Renal pelvis (tissue), 1 donor: ENCODE measurements at regions not wholly inside any gene's neighbourhood (a gene's known extent, or its start where the extent isn't known, plus 50 kb on each side); places are given as distances from the start of the nearest gene placed in this dataset.

ENCODE experiments used
- DNase-seq: peaks from one replicate; pipeline ENCODE4 v3.0.0-alpha.2; 2013

GRCh38 chr3:55178336-55178735, 250.5 kb upstream of the LRTM1 start:
- no peak for DNase-seq

GRCh38 chr3:55177749-55178148, 249.9 kb upstream of the LRTM1 start:
- no peak for DNase-seq

GRCh38 chr3:55175423-55175822, 247.6 kb upstream of the LRTM1 start:
- DNase-seq: no peak

- no peak for DNase-seq
These were observed 246.9 kb upstream of the LRTM1 start for GRCh38 chr3:55174747-55175146.

GRCh38 chr3:55173504-55173903, 245.6 kb upstream of the LRTM1 start:
- no peak for DNase-seq

- no peak for DNase-seq
These were observed 245.1 kb upstream of the LRTM1 start for GRCh38 chr3:55172913-55173312.

- DNase-seq: no peak
These were observed 242.6 kb upstream of the LRTM1 start for GRCh38 chr3:55170444-55170843.

GRCh38 chr3:55169608-55170072, 241.8 kb upstream of the LRTM1 start:
- DNase-seq: peak; percentile 28

GRCh38 chr3:55169161-55169560, 241.3 kb upstream of the LRTM1 start:
- no peak for DNase-seq

GRCh38 chr3:55167586-55168317, 239.9 kb upstream of the LRTM1 start:
- no peak for DNase-seq

GRCh38 chr3:55166576-55167555, 239.0 kb upstream of the LRTM1 start:
- no peak for DNase-seq

GRCh38 chr3:55165704-55166405, 238.0 kb upstream of the LRTM1 start:
- DNase-seq: no peak

- DNase-seq: no peak
These were observed 237.4 kb upstream of the LRTM1 start for GRCh38 chr3:55165278-55165677.

GRCh38 chr3:55164876-55165275, 237.0 kb upstream of the LRTM1 start:
- DNase-seq: no peak

GRCh38 chr3:55164191-55164590, 236.3 kb upstream of the LRTM1 start:
- DNase-seq: no peak

GRCh38 chr3:55163421-55163820, 235.6 kb upstream of the LRTM1 start:
- DNase-seq: no peak

GRCh38 chr3:55162031-55162795, 234.4 kb upstream of the LRTM1 start:
- DNase-seq: no peak

- DNase-seq: no peak
These were observed 233.4 kb upstream of the LRTM1 start for GRCh38 chr3:55161231-55161630.

GRCh38 chr3:55160241-55160983, 232.6 kb upstream of the LRTM1 start:
- DNase-seq: peak; percentile 69

- no peak for DNase-seq
These were observed 231.9 kb upstream of the LRTM1 start for GRCh38 chr3:55159711-55160110.

- DNase-seq: no peak
These were observed 231.2 kb upstream of the LRTM1 start for GRCh38 chr3:55159016-55159415.
